NCI-H1105 treated with DMSO at 0.1 percent for 48 hours (cell line): ENCODE measurements at regions not wholly inside any gene's neighbourhood (a gene's known extent, or its start where the extent isn't known, plus 50 kb on each side); places are given as distances from the start of the nearest gene placed in this dataset.
A peak's percentile ranks its signal among the peaks of the same experiment; 100 is the strongest.

Source experiments
- DNase-seq: peaks from one replicate; lab custom pipeline; 2025; lab: John Stamatoyannopoulos, UW

GRCh38 chr12:126512916-126513913 lies 1448.0 kb downstream of the AACS start:
- DNase-seq, result no peak

GRCh38 chr12:126518596-126519200 lies 1453.5 kb downstream of the AACS start:
- DNase-seq, result no peak

- DNase-seq, result peak; percentile 8
Observed at GRCh38 chr12:126519833-126520232, 1454.6 kb downstream of the AACS start.

GRCh38 chr12:126523891-126524290 lies 1458.7 kb downstream of the AACS start:
- no peak for DNase-seq

- no peak for DNase-seq
Observed at GRCh38 chr12:126534495-126534894, 1469.3 kb downstream of the AACS start.

GRCh38 chr12:126534942-126535341 lies 1469.7 kb downstream of the AACS start:
- no peak for DNase-seq

GRCh38 chr12:126535971-126536370 lies 1470.7 kb downstream of the AACS start:
- DNase-seq, result no peak

- no peak for DNase-seq
Observed at GRCh38 chr12:126537961-126538530, 1472.8 kb downstream of the AACS start.

GRCh38 chr12:126538888-126539287 lies 1473.7 kb downstream of the AACS start:
- DNase-seq, result no peak

GRCh38 chr12:126545411-126545810 lies 1480.2 kb downstream of the AACS start:
- DNase-seq, result no peak

- DNase-seq, result no peak
Observed at GRCh38 chr12:126547905-126548304, 1482.7 kb downstream of the AACS start.

GRCh38 chr12:126551869-126552268 lies 1486.6 kb downstream of the AACS start:
- no peak for DNase-seq

- DNase-seq, result no peak
Observed at GRCh38 chr12:126554625-126555024, 1489.4 kb downstream of the AACS start.

GRCh38 chr12:126557659-126558058 lies 1492.4 kb downstream of the AACS start:
- DNase-seq, result no peak

GRCh38 chr12:126558219-126558618 lies 1493.0 kb downstream of the AACS start:
- DNase-seq, result peak; percentile 51

GRCh38 chr12:126558810-126559209 lies 1493.6 kb downstream of the AACS start:
- peak; percentile 83 for DNase-seq

GRCh38 chr12:126567016-126567415 lies 1501.8 kb downstream of the AACS start:
- no peak for DNase-seq

GRCh38 chr12:126569706-126570105 lies 1504.5 kb downstream of the AACS start:
- DNase-seq, result no peak

GRCh38 chr12:126570566-126570965 lies 1505.3 kb downstream of the AACS start:
- DNase-seq, result no peak

- DNase-seq, result no peak
Observed at GRCh38 chr12:126572170-126572569, 1506.9 kb downstream of the AACS start.

GRCh38 chr12:126581655-126582054 lies 1516.4 kb downstream of the AACS start:
- DNase-seq, result no peak

- no peak for DNase-seq
Observed at GRCh38 chr12:126582231-126582630, 1517.0 kb downstream of the AACS start.
